Omental fat pad (tissue), 3 donors: ENCODE measurements at regions not wholly inside any gene's neighbourhood (a gene's known extent, or its start where the extent isn't known, plus 50 kb on each side); places are given as distances from the start of the nearest gene placed in this dataset.

Source experiments
- ATAC-seq: fragments of 150-250 bp; one replicate; pipeline ENCODE4 v1.9.1; 2016; ENCODE audit warnings: mild to moderate bottlenecking, moderate library complexity; ENCODE audit not compliant: low FRiP score
- DNase-seq: peaks from one replicate; pipeline ENCODE4 v3.0.0-alpha.2; 2019; ENCODE audit warnings: low spot score
- TF ChIP-seq, protein P1 (sequence below), 3 donors: fragments of 450-650 bp; IDR thresholded peaks; one replicate each; pipeline ENCODE4 v1.5.1; 2016 to 2017; ENCODE audit warnings: antibody characterized with exemption in 3 of 3, mild to moderate bottlenecking in 3 of 3, moderate library complexity in 2 of 3

DNA sequence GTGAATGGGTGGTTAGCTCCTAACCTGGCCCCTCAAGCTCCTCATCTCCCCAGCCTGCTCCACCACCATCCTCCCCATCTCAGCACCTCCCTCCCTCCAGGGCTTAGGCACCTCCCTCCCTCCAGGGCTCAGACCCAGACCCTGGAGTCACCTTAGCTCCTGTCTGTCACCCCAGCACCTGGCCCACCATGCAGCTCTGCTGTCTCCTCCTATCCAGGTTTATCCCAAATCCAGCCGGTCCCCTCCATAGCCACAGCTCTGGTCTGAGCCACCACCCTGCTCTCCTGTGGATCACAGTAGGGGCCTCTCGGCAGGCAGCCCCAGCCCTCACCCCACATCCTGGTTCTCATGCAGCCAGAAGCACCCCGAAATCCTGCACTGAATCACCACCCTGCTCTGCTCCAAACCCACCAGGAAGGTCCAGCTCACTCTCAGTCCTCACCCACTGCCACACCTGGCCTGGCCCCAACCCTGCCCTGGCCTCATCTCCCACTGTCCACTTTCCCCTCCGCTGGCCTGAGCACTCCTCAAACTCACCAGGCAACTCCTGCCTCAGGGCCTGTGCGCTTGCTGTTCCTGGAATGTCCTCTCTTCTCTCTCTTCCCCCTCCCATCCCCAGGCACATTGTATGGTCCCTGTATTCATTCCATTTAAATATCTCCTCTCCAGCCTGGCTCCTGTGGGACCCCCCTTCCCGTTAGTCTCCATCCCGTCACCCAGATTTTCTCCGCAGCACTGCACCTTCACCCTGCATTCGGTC lies 62.6 kb downstream of the DIO3 start:
- ATAC-seq (no peak), DNase-seq (no peak)
- TF ChIP-seq, protein P1, sequence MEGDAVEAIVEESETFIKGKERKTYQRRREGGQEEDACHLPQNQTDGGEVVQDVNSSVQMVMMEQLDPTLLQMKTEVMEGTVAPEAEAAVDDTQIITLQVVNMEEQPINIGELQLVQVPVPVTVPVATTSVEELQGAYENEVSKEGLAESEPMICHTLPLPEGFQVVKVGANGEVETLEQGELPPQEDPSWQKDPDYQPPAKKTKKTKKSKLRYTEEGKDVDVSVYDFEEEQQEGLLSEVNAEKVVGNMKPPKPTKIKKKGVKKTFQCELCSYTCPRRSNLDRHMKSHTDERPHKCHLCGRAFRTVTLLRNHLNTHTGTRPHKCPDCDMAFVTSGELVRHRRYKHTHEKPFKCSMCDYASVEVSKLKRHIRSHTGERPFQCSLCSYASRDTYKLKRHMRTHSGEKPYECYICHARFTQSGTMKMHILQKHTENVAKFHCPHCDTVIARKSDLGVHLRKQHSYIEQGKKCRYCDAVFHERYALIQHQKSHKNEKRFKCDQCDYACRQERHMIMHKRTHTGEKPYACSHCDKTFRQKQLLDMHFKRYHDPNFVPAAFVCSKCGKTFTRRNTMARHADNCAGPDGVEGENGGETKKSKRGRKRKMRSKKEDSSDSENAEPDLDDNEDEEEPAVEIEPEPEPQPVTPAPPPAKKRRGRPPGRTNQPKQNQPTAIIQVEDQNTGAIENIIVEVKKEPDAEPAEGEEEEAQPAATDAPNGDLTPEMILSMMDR (IDR thresholded peaks at IDR 0.05), result no peak

DNA sequence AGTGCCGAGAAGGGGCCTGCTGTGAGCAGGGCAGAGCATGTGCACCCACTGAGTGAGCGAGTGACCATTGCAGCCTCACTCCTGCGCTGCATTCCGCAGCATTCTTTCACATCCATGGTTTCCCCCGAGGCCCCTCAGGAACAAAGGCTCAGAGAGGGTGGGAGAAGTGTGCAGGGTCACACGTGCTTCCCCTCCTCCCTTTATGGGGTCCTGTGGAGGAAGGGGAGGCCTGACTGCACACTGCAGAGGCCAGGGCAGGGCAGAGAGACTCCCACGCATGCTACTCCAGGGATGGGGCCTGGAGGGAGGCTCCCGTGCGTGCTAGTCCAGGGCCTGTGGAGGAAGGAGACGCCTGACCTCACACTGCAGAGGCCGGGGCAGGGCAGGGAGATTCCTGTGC lies 63.2 kb downstream of the DIO3 start:
- no peak for DNase-seq
- TF ChIP-seq, protein P1 (IDR thresholded peaks at IDR 0.05), result no peak

DNA sequence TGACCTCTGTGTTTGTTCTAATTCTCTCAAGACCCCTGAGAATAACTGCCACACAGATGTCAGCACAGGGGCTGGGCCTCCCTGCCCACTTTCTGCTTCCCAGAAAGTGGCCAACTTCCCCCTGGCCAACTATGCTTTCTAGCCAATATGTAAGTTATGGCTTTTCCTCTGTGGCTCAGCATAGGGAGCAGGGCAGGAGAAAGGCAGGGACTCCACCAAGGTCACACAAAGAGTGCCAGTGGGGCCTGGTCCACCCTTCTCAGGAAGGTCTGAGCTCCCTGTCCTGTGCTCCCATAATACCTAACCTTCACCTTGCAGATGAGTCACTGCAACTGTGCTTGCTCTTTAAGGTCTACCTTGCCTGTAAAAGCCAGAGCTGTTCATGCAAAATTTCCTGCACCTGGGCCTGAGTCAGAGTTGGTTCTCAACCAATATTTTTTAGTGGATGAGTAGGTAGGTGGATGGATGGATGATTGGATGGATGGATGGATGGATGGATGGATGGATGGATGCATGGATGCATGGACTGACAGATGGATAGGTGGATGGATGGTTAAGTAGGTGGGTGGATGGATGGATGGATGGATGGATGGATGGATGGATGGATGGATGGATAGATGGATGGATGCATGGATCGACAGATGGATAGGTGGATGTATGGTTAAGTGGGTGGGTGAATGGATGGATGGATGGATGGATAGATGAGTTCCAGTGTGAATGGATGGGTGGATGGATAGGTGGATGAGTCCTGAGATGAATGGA lies 64.2 kb downstream of the DIO3 start:
- no peak for DNase-seq

More for the DNA sequence above, 63.2 kb downstream of the DIO3 start:
- no peak for ATAC-seq

DNA sequence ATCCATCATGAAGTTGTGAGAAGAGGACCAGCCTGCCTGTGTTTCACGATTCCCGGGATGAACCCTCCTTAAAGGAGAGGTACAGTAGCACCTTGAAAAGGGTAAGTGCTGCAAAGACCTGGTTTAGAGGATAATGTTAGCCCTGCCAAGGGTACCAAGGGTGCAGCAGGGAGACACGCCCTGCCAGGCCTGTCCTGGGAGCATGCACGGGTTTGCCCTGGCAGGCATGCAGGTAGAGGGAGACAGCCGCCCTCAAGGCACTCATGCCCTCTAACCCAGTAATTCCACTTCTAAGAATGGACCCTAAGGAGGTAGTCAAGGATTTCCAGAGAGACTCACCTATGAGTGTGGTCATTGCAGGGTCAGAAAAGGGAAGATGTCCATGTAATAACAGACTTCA lies 65.0 kb downstream of the DIO3 start:
- ATAC-seq, result no peak
- TF ChIP-seq, protein P1 (IDR thresholded peaks at IDR 0.05), result no peak
- DNase-seq, result no peak

More for the DNA sequence above, 64.2 kb downstream of the DIO3 start:
- TF ChIP-seq, protein P1 (IDR thresholded peaks at IDR 0.05), result no peak
- no peak for ATAC-seq

DNA sequence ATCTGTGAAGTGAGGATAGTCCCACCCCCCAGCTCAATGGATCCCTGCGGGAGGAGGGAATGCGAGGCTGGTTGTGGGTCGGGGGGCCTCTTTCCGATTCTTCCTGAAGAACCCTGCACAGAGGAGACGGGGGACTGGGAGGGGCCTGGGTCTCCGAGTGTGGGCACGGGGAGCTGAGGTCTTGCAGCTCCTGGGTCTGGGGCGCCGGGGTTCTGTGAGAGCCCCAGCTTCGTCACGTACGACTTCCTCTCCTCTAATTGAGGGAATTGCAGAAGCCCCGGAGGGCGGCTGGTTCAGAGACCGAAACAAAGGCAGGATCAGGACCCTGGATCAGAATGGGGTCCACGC lies 66.6 kb downstream of the DIO3 start:
- DNase-seq, result no peak
- TF ChIP-seq, protein P1 (IDR thresholded peaks at IDR 0.05), result no peak
- no peak for ATAC-seq

DNA sequence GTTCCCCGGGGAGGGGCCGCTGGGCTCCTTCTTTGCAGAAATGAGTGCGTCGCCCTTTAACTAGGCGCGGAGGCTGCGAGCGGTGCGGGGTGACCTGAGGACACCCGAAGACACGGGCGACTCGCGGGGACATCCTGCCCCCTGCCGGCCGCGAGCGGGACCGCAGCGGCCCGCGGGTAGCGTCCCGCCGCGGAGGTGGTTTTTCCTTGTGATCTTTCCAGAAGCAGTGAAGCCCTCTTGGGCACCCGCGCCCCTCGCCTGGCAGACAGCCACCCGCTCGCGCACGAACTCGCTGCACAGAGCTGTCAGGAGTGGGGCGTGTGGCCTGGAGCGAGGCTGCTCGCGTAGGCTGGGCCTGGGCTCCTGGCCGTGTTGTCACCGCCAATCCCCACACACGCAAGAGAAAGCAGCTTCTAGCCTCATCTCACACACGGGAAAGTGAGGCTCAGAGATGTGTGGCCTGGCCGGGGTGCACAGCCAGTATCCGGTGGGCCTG lies 67.2 kb downstream of the DIO3 start:
- DNase-seq (peak; percentile 46), ATAC-seq (peak; percentile 85)
- TF ChIP-seq, protein P1 (IDR thresholded peaks at IDR 0.05), result peak in 2 of 3 donors; percentile 94 to 95
